ENCODE measurements at regions not wholly inside any gene's neighbourhood (a gene's known extent, or its start where the extent isn't known, plus 50 kb on each side); places are given as distances from the start of the nearest gene placed in this dataset.

- no peak for TF ChIP-seq CTCF (conservative IDR thresholded peaks at IDR 0.05; ENCODE audit: low read depth, low read length)
- no peak for TF ChIP-seq RCOR1 (IDR thresholded peaks at IDR 0.05; ENCODE audit: insufficient replicate concordance, low read length)
- no peak for TF ChIP-seq MAFK (IDR thresholded peaks at IDR 0.05; ENCODE audit: low read depth, low read length)
- TF ChIP-seq RAD21 (IDR thresholded peaks at IDR 0.05; ENCODE audit: low read length): no peak
- TF ChIP-seq SMC3 (IDR thresholded peaks at IDR 0.05; ENCODE audit: low read depth, low read length): no peak
Observed at GRCh38 chr2:117698287-117698686, 116.2 kb upstream of the DDX18 start.
